Muscle of back (tissue), 3 donors: ENCODE measurements at regions not wholly inside any gene's neighbourhood (a gene's known extent, or its start where the extent isn't known, plus 50 kb on each side); places are given as distances from the start of the nearest gene placed in this dataset.
"Not testable (repeated sequence)": the region's sequence is repeated elsewhere in the genome, so short reads cannot be mapped to it uniquely, and the experiment has no call there.

Source experiments
- DNase-seq, 3 donors: peaks; one replicate each; pipeline versions ENCODE4 v3.0.0 to v3.0.0-alpha.2; 2013

DNA sequence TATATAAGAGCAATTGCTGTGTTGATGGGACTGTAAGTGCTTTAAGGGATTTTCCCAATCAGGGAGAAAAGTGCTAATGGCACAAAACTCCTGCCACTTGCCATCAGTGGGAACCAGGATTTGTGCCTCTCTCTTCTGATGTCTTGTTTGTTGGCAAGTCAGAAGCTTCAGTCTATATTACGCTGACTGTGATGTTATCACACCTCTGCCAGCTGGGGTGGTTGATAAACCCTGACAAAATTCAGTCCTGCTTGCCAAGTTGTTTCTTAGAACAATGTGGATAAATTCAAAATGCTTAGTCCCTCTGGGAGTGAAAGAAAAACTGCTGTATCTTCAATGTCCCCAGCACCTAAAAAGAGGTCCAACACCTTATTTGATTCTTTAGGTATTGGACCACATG lies 161.4 kb upstream of the FBXL7 start:
- DNase-seq, result no peak

DNA sequence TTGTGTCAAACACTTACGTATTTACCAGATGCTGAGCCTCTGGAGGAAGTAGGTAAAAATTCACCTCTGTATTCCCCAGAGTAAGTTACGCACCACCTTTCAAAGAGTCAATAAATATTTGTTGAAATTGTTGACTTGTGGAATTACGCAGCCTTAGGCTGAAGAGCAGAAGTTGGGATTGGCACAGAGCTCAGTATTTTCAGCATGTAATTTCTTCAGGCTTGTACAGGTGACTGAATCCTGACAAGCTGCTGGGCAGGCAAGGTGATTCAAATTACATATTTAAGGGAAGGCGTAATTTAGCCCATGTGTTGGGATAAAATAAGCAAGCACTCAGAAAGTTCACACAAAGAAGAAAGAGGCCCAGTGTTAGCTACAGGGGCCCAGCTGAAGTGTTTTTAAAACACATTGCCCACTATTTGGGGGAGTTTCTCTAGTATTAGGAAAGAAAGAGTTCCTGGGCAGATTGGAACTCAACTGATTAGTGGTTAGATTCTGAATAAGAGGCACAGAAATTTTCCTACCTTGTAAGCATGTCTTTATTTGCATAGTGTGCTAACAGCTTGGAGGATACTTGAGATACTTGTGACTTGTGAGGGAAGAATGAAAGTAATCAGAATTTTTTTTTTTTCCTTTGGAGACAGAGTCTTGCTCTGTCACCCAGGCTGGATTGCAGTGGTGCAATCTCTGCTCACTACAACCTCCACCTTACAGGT lies 165.3 kb upstream of the FBXL7 start:
- no peak for DNase-seq

DNA sequence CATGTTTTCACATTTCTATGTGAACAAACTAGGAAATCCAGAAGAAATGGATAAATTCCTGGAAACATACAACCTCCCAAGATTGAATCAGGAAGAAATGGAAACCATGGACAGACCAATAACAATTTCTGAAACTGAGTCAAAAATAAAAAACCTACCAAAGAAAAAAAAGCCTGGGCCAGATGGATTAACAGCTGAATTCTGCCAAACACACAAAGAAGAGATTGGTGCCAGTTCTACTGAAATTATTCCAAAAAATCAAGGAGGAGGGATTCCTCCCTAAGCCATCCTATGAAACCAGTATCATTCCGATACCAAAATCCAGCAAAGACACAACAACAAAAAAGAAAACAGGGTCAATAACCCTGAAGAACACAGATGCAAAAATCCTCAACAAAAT lies 166.9 kb upstream of the FBXL7 start:
- no peak for DNase-seq

DNA sequence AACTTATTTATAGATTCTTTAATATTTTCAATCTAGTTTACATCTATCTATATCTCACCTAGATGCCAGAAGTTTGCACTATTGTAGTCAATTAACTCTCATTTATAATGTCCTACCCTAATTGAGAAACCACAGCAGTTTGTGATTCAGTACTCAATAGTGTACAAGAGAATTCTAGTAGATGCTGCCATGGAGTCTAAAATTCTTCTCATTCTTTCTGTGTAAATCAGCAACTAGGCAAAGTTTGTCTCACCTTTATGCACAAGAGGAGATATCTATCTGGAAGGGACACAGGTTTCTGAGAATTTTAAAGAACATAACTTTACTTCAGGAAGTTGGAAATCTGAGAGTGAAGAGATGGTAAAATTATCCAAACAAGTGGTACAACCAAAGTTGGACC lies 173.0 kb upstream of the FBXL7 start:
- DNase-seq, result no peak

DNA sequence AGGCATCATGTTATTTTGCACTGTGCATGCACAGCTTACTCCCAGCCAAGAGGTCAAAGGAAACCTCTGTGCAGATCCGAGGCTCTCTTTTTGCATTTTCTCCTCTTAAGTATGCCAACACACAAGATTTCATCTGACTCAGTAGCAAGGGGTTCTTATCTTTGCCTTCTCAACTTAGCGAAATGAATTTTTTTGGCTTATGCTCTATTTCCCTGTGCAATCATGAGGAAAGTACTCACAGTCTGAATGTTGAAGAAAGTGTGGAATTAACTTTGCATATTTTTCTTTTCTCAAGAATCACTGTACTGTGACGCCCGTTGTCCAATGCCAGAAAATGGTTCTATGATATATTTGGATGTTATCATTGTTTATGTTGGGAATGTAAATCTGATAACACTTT lies 173.5 kb upstream of the FBXL7 start:
- DNase-seq, result no peak

DNA sequence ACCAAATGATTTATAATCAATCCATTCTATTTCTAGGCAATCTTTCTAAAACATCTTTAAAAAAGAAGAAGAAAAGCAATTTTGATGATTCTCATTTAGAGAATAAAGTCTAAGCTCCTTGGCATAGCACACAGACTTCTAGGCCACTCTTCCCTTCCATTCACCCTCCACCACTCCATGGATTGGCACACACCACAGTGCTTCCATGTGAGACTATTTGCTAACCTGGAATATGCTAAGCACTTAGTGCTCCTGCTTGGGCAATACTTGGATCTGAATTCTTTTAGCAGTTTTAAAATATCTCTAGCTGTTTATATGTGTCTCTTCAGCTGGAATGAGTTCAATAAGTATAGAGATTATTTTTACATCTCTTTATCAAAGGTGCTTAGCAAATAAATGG lies 177.6 kb upstream of the FBXL7 start:
- DNase-seq, result no peak

DNA sequence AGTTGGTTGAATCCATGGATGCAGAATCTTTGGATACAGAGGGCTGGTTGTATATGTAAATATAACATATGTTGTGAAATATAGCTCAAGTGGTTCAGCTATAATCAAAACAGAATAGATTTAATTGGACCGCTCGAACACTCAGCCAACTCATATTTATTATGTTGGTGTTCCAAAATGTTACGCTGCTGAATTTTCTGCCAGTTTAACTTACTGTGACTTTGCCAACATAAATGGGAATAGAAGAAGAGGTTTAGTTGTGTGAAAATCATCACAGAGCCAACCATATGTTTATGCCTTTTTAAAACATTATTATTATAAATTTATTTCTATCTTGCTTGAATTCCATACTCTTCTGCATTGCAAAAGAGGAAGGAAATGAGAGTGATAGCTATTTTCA lies 178.2 kb upstream of the FBXL7 start:
- peak; percentile 2 to 17 (median 9) for DNase-seq

DNA sequence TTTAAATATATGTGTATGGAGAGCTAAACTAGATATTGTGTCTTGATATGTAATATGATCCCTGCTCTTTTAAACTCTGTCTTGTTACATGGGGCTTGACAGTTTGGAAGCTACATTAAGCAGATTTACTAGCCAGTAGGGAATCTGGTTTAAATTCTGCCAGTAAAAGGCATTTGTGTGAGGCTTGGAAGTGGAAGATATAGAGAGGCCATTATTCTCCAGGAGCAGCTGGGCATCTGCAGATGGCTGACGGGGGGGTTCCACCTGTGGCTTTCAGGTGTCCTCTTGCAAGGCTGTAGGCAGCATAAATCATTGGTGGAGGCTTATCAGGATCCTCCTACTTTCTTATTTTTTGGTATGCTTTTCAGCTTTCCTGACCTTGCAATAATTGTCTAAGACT lies 179.1 kb upstream of the FBXL7 start:
- DNase-seq, result peak; percentile 3 to 46 (median 17)

DNA sequence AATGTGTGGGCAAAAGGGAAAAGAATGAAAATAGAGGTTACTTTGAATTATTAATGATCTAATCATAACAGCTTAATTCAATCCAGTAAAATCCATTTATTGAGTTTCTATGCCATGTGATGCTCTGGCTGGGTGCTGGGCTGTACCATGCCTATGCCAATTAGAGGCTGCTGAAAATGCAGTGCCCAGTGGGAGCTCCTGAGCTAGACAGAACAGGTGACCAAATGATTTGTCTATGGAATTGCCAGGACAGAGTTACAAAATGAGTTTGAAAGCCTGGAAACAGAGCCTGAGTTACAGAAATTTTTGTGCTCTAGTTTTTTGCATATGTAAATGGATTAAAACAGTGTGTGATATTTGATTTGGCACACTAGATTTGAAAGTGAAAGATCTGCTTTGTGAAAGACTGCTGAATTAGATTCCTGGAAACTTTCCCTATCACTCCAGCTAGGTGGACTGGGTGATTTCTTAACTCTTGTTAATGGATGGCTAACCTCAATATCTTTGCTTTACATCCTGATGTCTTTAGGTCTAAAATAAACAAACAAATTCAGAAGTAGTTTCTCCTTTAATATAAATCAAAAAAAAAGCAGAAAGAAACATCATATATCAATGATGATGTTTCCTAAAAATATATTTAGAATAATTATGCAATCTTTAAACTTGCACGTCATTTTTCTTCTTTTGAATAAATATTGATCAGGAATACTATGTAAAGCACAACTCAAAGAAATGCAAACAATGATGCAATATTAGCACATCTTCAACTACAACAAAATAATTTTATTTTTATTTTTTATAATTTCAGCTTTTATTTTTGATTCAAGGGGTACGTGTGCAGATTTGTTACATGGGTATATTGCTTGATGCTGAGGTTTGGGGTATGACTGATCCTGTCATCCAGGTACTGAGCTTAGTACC lies 194.8 kb upstream of the FBXL7 start:
- DNase-seq, result no peak

DNA sequence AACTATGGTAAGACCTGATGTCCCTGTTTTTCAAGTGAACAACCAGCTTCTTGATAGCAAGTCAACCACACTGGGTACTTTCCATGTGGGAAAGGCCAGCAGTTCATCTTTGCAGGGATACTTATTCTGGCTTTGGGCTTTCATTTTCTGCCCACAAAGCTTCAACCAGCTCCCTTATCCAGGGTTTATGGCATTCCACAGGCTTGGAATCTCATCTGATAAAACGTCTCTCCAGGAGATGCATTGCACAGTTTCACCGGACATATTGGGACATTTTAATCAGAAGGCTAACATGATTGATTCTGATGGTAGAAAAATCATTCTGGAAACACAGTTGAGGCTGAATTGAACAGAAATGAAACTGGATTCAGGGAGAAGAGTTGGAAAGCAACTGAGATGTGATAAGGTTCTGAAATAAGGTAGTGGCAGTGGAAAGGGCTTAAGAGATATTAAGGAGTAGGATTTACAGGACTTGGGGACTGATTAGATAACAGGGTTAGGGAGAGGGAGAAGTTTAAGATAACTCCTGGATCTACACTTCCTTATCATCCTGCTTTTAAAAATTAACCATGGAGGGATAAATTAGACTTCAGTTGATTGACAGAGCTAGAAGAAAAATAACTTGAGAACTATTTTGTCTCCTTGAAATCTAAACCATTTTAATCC lies 195.8 kb upstream of the FBXL7 start:
- no peak for DNase-seq

DNA sequence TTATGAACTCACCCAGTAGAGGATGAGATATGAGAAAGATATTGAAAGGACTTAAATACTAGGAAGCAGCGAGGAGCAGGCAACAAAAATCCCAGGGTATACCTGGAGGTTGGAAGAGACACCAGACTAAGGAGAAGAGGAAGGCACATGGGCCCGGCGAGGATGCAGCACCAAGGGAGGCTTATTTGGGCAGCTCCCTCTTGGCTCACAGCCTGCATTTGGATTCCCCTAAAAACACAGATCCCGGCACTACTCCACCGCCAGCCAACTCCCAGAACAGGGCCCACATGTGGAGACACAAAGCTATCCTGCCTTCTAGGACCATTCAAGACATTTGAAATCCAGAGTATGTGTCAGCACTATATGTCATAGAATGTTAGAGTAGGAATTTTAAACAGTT lies 199.8 kb upstream of the FBXL7 start:
- DNase-seq, result no peak

DNA sequence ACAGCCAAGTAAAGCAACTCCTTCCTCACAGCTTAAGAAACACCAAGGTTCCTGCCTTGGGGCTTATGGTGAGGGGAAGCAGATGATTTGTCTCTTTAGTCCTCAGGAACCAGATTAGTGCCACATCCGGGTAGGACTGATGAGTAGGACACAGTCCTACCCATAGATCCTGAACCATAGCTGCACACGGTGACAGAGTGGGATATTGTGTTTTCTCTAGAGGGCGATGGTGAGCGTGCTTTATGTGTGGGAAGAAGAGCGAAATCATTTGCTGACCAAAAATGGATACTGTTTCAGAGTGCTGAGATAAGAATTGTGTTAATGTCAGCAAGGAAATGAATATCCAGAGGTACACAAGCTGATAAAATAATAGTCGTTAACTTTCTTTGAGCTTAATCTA lies 209.0 kb upstream of the FBXL7 start:
- no peak for DNase-seq

DNA sequence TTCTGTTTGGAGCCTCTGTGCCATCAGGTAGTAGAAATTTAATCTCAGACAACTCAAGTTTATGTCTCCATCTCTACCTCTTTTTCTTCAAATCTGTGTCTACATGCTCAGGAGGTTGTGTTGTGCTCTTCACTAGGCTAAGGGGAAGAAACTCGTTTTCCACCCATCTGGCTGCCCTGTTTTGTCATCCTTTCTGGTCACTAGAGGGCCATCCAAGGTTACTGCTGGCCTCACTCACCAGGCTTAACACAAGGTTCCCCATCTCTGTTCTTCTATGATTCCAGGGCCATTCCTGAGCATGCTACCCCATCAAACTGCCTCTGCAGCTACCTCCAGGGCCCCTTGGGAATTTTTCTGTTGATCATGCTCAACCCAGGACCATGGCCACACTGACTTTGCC lies 213.3 kb upstream of the FBXL7 start:
- DNase-seq, result peak in 1 of 3 donors; percentile 54

DNA sequence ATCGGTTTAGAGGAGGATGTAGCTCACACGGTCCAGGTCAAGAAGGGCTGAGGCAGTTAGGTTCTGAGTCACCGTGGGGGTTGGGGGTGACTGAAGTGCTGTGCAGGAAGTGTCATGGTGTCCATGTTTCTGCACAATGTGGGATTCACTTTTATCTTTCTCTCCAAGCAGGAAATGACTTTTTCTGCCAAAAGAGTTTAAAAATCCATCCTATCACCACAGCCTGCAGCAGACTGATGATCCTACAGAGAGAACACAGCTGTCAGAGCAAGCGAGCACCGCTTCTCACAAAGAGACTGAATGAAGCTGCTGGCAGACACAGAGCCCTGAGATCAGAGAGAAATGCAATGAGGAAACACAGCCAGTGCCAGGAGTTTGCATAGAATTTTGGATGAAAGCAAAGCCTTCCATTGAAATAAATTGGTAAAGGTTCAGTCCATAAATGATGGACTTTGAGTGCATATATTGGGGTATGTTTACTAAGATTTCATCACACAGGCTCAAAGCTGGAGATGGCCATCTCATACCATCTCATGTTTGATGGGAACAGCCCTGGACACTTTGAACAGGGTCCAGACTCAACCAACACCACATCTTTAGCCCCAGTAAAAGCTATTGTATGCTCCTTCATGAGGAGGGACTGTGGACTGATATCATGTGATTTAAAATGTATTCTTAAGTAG lies 213.9 kb upstream of the FBXL7 start:
- peak; percentile 66 to 90 (median 68) for DNase-seq

DNA sequence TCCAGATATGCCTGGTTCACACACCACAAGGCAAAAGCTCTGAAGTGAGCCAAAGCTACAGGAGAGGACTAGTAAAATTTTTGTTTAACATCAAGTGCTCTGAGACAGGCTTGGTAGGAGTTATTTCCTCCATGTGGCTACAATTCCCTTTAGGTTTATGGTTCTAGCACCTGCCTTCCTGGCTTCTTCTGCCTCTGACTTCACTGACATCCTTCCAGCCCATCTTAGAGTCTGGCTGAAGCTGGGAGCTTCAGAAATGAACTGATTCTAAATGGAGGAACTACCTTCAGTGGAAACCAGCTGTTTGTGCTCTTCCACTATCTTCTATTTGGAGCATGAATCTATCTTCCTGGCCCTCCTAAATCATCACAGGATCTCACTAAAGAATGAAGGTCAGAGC lies 215.3 kb upstream of the FBXL7 start:
- DNase-seq, result peak in 1 of 3 donors; percentile 67

DNA sequence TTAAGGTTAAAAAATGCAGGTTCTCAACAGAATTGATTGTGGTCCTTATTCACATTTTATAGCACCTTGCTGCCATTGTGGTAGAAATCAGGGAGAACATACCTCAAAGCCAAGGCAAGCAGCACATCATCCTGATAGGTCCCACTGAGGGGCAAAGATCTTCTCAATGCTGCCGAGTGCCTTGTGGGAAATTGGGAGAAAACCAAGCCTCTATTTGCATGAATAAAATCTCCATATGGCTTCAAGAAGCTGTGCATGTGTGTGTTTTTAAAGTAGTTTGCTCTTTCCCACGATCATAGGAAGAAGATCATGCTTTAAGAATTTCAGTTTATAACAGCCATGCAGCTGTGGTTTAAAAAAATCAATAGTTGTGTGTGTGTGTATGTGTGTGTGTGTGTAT lies 216.9 kb upstream of the FBXL7 start:
- peak in 2 of 3 donors; percentile 38 to 84 for DNase-seq

DNA sequence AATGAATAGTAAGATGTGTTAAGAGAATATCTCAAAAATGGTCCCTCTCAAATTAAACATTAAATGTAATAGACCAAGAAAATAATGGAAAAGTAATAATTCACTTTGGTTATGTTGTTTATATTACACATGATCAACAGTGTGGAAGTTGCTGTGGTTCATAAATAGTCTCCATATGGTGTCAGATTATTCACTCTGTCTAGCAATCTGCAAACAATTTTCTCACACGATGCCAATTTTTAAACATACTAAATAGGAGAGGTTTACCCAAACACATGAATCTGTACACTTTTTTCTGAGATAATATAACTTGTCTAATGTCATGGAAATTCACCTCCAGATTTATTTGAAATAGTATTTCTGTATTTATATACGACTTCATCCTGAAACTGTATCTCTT lies 217.4 kb upstream of the FBXL7 start:
- DNase-seq, result no peak

DNA sequence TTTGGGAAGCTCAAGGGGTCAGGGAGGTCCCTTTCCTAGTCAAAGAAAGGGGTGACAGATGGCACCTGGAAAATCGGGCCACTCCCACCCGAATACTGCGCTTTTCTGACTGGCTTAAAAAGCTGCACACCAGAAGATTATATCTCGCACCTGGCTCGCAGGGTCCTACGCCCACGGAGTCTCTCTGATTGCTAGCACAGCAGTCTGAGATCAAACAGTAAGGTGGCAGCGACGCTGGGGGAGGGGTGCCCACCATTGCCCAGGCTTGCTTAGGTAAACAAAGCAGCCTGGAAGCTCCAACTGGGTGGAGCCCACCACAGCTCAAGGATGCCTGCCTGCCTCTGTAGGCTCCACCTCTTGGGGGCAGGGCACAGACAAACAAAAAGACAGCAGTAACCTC lies 228.4 kb upstream of the FBXL7 start:
- not testable (repeated sequence) for DNase-seq

DNA sequence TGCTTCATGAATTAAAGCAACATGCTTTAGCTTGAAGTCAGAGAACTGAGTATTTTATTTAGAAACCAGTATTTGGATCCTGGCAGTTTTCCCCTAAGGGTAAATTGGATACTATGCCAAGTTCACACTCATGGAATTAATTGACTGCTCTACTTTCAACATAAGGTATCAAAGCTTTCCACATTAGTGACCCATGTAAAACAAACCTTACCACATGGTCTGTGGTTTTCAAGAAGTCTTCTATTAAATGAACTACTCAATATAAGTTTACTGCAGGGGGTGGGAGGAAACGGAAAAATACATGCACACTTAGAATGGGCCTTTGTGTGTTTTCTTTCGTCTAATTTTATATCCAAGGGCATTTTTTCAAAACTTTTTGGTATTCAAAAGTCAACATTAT lies 232.0 kb upstream of the FBXL7 start:
- no peak for DNase-seq

DNA sequence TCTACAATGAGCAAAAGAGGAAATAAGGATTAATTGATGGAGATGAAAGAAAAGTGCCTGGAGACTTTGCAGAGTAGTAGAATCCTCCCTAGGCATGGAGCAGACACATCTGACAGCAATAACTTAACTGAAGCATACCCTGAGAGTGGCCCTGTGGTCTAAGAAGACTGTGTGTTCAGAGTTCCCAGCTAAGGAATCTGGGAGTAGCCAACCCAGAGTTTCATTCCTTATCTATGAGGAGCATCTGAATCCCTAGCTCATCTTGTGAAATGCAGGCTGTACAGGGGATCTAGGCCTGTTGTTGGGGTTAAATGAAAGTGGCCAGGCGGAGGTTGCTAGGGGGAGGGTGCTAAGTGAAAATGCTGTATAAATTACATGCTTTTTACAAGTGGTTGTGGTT lies 233.1 kb upstream of the FBXL7 start:
- no peak for DNase-seq

DNA sequence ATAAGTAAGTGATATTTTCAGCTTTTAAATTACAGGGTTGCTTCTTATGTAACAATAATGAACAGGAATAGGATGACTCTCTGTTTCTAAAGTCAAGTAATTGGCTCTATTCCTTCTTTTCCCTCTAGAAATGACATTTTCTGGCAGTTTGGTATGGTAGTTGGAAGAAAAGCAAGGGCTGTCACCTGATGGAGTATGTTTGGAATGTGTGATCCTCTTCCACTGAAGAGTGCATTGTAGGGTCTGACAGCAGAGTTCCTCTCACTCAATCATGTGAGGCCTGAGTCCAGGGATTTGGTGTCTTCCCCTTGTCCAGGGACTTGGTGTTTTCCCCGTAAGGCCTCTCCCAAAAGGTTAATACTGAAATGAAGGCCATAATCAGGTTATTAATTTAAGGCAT lies 233.8 kb upstream of the FBXL7 start:
- no peak for DNase-seq

DNA sequence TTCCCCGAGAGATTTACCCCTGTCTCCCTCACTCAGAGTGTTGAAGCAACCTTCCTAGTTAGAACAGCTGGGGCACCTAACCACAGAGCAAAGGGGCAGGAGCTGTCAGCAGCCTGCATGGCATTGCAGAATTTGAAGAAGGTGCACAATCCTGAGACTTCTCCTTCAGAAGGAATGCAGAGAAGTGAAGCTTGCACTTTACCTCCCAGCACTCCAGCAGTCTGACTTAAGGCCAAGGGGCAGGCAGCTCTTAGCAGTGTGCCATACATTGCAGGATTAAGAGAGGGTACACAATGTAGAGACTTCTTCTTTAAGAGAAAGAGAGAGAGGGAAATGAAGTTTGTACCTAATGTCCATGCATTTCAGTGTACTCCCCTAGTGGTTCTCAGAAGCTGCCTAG lies 236.0 kb upstream of the FBXL7 start:
- DNase-seq, result no peak
